HEK293T (cell line): ENCODE measurements at regions not wholly inside any gene's neighbourhood (a gene's known extent, or its start where the extent isn't known, plus 50 kb on each side); places are given as distances from the start of the nearest gene placed in this dataset.

Experiments
- BHLHE40 ChIP-seq: fragments of 450-650 bp; IDR thresholded peaks from 2 replicates; pipeline ENCODE4 v1.6.1; 2016; ENCODE audit warnings: mild to moderate bottlenecking, moderate library complexity, borderline replicate concordance
- ELF4 ChIP-seq: fragments of 450-650 bp; IDR thresholded peaks from 2 replicates; pipeline ENCODE4 v1.6.1; 2017; ENCODE audit warnings: antibody characterized with exemption
- FOXA1 ChIP-seq: fragments of 450-650 bp; IDR thresholded peaks from 2 replicates; pipeline ENCODE4 v1.6.1; 2016; ENCODE audit warnings: mild to moderate bottlenecking
- FOXM1 ChIP-seq: fragments of 450-650 bp; IDR thresholded peaks from 2 replicates; pipeline ENCODE4 v1.6.1; 2017; ENCODE audit warnings: mild to moderate bottlenecking, borderline replicate concordance
- HDGF ChIP-seq: fragments of 450-650 bp; IDR thresholded peaks from 2 replicates; pipeline ENCODE4 v1.6.1; 2017; ENCODE audit warnings: antibody characterized with exemption, borderline replicate concordance
- L3MBTL2 ChIP-seq: fragments of 450-650 bp; conservative IDR thresholded peaks from 2 replicates; pipeline ENCODE4 v1.6.1; 2016; ENCODE audit warnings: mild to moderate bottlenecking
- LEF1 ChIP-seq: fragments of 450-650 bp; IDR thresholded peaks from 2 replicates; pipeline ENCODE4 v1.6.1; 2017; ENCODE audit warnings: mild to moderate bottlenecking, borderline replicate concordance
- NFRKB ChIP-seq: fragments of 450-650 bp; IDR thresholded peaks from 2 replicates; pipeline ENCODE4 v1.6.1; 2016; ENCODE audit warnings: mild to moderate bottlenecking, moderate library complexity
- PKNOX1 ChIP-seq: fragments of 450-650 bp; IDR thresholded peaks from 2 replicates; pipeline ENCODE4 v1.6.1; 2016
- SP1 ChIP-seq: fragments of 450-650 bp; IDR thresholded peaks from 2 replicates; pipeline ENCODE4 v1.6.1; 2017
- SUZ12 ChIP-seq: fragments of 450-650 bp; IDR thresholded peaks from 2 replicates; pipeline ENCODE4 v1.6.1; 2016; ENCODE audit warnings: mild to moderate bottlenecking
- TARDBP ChIP-seq: fragments of 450-650 bp; IDR thresholded peaks from 2 replicates; pipeline ENCODE4 v1.6.1; 2016
- ZNF384 ChIP-seq: fragments of 450-650 bp; IDR thresholded peaks from 2 replicates; pipeline ENCODE4 v1.6.1; 2016

DNA sequence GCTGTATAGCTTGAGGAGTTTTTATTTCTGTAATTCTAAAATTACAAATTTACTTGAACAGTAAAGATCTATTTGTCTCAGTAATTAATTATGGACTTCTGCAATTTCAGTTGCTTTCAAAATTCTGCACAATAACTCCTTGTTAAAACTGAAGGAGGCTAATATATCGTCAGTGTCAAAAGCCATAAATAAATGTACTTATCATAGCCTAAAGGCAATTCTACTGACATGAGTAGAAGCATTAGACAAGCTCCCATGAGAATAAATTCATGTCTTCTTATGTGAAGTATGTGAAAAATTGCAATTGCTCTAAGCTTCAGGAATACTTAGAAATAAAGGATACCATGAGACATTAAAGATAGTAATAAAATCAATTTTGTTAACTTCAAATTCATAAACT lies 381.2 kb upstream of the PCDH10 start:
- TF ChIP-seq PKNOX1 (no peak), L3MBTL2 (no peak), ELF4 (no peak), SP1 (no peak), BHLHE40 (no peak), FOXM1 (no peak), SUZ12 (no peak), HDGF (no peak), TARDBP (no peak), ZNF384 (no peak), FOXA1 (no peak), NFRKB (no peak), LEF1 (no peak)
